MM.1S (cell line): ENCODE measurements at regions not wholly inside any gene's neighbourhood (a gene's known extent, or its start where the extent isn't known, plus 50 kb on each side); places are given as distances from the start of the nearest gene placed in this dataset.

ENCODE experiments used
- DNase-seq: peaks from one replicate; pipeline ENCODE4 v3.0.0-alpha.2; 2015
- H2AFZ ChIP-seq: fragments of 300-600 bp; sonication (generic); 2 replicates; pipeline ENCODE4 v1.6.0; 2016; ENCODE audit warnings: antibody characterized with exemption, low read length
- H3F3A ChIP-seq: fragments of 300-600 bp; sonication (generic); 2 replicates; pipeline ENCODE4 v1.6.1; 2016; ENCODE audit warnings: mild to moderate bottlenecking, antibody characterized with exemption, low read length, moderate library complexity, mixed read lengths; ENCODE audit not compliant: insufficient read depth
- H3K27ac ChIP-seq: fragments of 300-600 bp; sonication (generic); 2 replicates; pipeline ENCODE4 v1.5.1; 2016; ENCODE audit warnings: mild to moderate bottlenecking, low read length
- H3K27me3 ChIP-seq: fragments of 300-600 bp; sonication (generic); replicated peaks from 2 replicates; pipeline ENCODE4 v1.6.0; 2016; ENCODE audit warnings: low read length; ENCODE audit not compliant: insufficient read depth
- H3K36me3 ChIP-seq: fragments of 300-600 bp; sonication (generic); replicated peaks from 2 replicates; pipeline ENCODE4 v1.6.1; 2016; ENCODE audit warnings: mild to moderate bottlenecking, low read length, mixed read lengths; ENCODE audit not compliant: insufficient read depth
- H3K4me1 ChIP-seq: fragments of 300-600 bp; sonication (generic); 2 replicates; pipeline ENCODE4 v1.6.1; 2016; ENCODE audit warnings: low read length, mixed read lengths
- H3K4me2 ChIP-seq: fragments of 300-600 bp; sonication (generic); 2 replicates; pipeline ENCODE4 v1.6.0; 2016; ENCODE audit warnings: low read depth, low read length
- H3K4me3 ChIP-seq: fragments of 300-600 bp; sonication (generic); 2 replicates; pipeline ENCODE4 v1.5.1; 2016; ENCODE audit warnings: low read length, mixed read lengths
- H3K79me2 ChIP-seq: fragments of 300-600 bp; sonication (generic); 2 replicates; pipeline ENCODE4 v1.6.1; 2016; ENCODE audit warnings: mixed run types, low read length, mixed read lengths
- H3K9ac ChIP-seq: fragments of 300-600 bp; sonication (generic); 2 replicates; pipeline ENCODE4 v1.6.1; 2016; ENCODE audit warnings: low read length, mixed read lengths
- H3K9me2 ChIP-seq: fragments of 300-600 bp; sonication (generic); replicated peaks from 2 replicates; pipeline ENCODE4 v1.6.1; 2016; ENCODE audit warnings: mild to moderate bottlenecking, low read length, mixed read lengths; ENCODE audit not compliant: insufficient read depth
- H3K9me3 ChIP-seq: fragments of 300-600 bp; sonication (generic); replicated peaks from 2 replicates; pipeline ENCODE4 v1.6.1; 2016; ENCODE audit warnings: mild to moderate bottlenecking, low read length, mixed read lengths; ENCODE audit not compliant: insufficient read depth
- H4K20me1 ChIP-seq: fragments of 300-600 bp; sonication (generic); 2 replicates; pipeline ENCODE4 v1.6.1; 2016; ENCODE audit warnings: mild to moderate bottlenecking, low read length, moderate library complexity, mixed read lengths; ENCODE audit not compliant: insufficient read depth
- CTCF ChIP-seq: fragments of 300-600 bp; sonication (generic); IDR thresholded peaks from 2 replicates; pipeline ENCODE4 v1.5.1; 2016; ENCODE audit warnings: antibody characterized with exemption, low read length, mixed read lengths
- EZH2 ChIP-seq: fragments of 300-600 bp; sonication (generic); optimal IDR thresholded peaks from 2 replicates; pipeline ENCODE3; 2017; ENCODE audit warnings: low read depth, mild to moderate bottlenecking, antibody characterized with exemption, low read length, mixed read lengths
- EZH2phosphoT487 ChIP-seq: fragments of 300-600 bp; sonication (generic); IDR thresholded peaks from 2 replicates; pipeline ENCODE4 v1.6.1; 2018; ENCODE audit warnings: antibody characterized with exemption, low read length

DNA sequence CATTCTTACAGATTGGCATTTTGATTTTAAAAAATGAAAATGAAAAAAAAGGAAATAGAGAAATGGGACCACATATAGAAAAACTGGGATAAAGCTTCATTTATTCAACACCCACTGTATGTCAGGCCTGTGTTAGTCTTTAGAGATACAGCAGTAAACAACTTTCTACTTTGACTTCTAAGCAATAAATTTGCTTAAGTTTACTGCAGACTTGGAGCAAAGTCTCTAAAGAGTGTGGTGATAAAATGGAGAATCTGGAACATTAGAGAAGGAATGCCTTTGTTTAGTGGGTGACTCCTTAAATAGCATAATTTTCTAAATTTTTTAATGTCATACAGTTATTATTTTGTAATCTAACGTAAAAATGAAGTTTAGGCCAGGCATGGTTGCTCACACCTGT, 80.7 kb upstream of the CNKSR3 start:
- Histone ChIP-seq H3K4me1 (no peaks in the 10 kb centered on the region), H3F3A (no peaks in the 10 kb centered on the region), H3K9me2 (no peaks in the 10 kb centered on the region), H3K9me3 (no peaks in the 10 kb centered on the region), H3K27me3 (no peaks in the 10 kb centered on the region), H4K20me1 (no peaks in the 10 kb centered on the region), H3K4me3 (no peak overlapping the region), H3K4me2 (no peak overlapping the region), H3K79me2 (no peaks in the 10 kb centered on the region), H3K9ac (no peak overlapping the region), H3K36me3 (no peaks in the 10 kb centered on the region), H3K27ac (no peak overlapping the region), H2AFZ (no peak overlapping the region)
- no peak for DNase-seq
- TF ChIP-seq EZH2phosphoT487: no peak
- TF ChIP-seq CTCF: no peak
- no peak for TF ChIP-seq EZH2

DNA sequence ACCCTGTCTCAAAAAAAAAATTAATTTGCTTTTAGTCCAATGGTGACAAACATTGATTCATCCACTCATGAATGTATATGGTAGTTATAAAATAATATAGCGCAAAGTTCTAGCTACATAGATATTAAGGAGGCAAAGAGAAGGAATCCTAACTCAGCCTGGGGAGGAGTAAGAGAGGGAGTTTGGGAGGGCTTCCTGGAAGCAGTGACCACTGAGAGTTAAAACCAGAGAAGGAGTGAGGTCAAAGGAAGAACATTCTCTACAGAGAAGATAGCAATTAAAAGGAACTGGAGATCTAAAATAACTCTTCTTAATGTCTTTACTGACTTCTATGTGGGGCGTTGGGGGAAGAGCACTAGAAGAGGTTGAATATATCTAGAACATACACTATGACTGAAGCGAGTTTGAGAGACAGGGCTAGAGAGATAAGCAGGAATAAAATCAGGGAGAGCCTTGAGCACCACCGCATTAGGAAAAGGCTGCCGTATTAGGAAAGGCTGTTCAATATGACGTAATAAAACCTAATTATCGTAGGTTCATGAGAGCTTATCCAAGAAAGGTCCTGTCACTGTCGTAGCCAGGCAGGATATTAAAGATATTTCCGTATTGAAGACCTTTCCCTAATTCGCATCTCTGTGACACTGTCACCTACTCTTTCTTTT, 81.8 kb upstream of the CNKSR3 start:
- Histone ChIP-seq H3K79me2 (no peaks in the 10 kb centered on the region), H3K9me2 (no peaks in the 10 kb centered on the region), H3K36me3 (no peaks in the 10 kb centered on the region), H3K9me3 (no peaks in the 10 kb centered on the region), H3K4me3 (no peak overlapping the region), H3K9ac (no peak overlapping the region), H3K27me3 (no peaks in the 10 kb centered on the region), H3F3A (no peaks in the 10 kb centered on the region), H2AFZ (no peak overlapping the region), H3K27ac (no peak overlapping the region), H3K4me2 (no peak overlapping the region), H3K4me1 (no peaks in the 10 kb centered on the region), H4K20me1 (no peaks in the 10 kb centered on the region)
- DNase-seq: no peak
- TF ChIP-seq EZH2: no peak
- TF ChIP-seq EZH2phosphoT487: no peak
- no peak for TF ChIP-seq CTCF

- Histone ChIP-seq H2AFZ (no peak overlapping the region), H3K4me1 (no peaks in the 10 kb centered on the region), H3K79me2 (no peaks in the 10 kb centered on the region), H3K9me3 (no peaks in the 10 kb centered on the region), H3K27ac (no peak overlapping the region), H3K27me3 (no peaks in the 10 kb centered on the region), H4K20me1 (no peaks in the 10 kb centered on the region), H3K4me2 (no peak overlapping the region), H3K9ac (no peak overlapping the region), H3K4me3 (no peak overlapping the region), H3K9me2 (no peaks in the 10 kb centered on the region), H3F3A (no peaks in the 10 kb centered on the region), H3K36me3 (no peaks in the 10 kb centered on the region)
- no peak for DNase-seq
- TF ChIP-seq CTCF: no peak
- TF ChIP-seq EZH2phosphoT487: no peak
- TF ChIP-seq EZH2: no peak
Measured at GRCh38 chr6:154593122-154593521, 82.6 kb upstream of the CNKSR3 start.
